Stimulated activated CD8-positive, alpha-beta memory T cell treated with anti-CD3 and anti-CD28 coated beads, Interleukin-12 subunit alpha, Interleukin-12 subunit beta, amount 100 ng/mL, for 1 hour (primary cell): ENCODE measurements at regions not wholly inside any gene's neighbourhood (a gene's known extent, or its start where the extent isn't known, plus 50 kb on each side); places are given as distances from the start of the nearest gene placed in this dataset.

Experiments used
- DNase-seq: peaks from one replicate; pipeline ENCODE4 v3.0.0-alpha.2; 2020; ENCODE audit warnings: low read depth

DNA sequence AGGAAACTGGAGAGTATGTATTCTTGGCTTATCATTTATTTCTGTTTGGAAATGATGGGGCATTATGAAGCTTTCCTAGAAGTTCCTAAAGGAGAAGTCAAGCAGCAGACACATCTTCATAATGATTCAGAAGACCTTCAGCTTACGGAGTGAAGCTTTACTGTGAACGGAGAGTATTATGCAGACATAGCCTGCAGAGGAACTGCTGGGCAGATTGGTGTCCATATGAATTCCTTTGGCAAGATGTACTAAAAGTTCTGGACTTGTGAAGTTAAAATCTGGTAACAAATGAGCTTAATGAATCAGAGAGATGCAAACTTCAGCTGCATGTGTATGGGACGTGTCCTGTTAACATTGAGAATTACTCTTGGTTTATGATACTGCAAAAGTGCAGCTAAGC lies 60.1 kb downstream of the NABP1 start:
- DNase-seq: no peak

DNA sequence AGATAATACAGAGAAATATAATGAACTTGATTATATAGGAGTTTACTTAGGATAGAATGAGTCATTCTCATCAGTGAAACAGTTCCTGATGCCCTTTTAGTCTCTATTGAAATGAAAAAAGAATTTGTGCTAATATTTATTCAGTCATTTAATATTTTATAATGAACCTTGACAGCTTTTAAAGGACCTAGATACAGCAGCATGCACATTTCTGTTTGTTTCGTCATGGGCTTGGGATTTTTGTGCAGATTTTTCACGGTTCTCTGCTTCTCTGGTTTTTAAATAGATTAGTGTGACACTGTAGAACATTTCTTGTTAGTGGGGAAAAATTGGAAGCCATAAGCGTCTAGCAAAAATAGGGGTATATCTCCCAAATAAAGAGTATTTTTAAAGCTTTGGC lies 60.7 kb downstream of the NABP1 start:
- DNase-seq: no peak

DNA sequence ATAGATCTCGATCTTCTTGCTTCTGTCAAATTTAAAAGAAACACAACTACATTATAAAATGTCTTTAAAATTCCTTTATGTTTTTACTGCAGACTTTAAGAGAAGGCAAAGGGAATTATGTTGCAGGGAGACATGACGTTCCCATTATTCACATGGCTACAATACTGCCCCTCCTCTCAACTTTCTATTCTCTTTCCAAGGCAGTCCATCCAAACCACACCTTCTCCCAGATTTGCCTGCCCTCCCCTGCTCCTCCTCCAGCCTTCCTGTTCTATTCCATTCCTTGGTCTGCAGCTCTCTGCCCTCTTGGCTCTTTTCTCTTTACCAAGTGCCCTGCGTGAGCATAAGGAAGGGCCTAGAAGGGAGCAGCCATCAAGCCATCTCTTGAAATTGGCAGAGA lies 61.3 kb downstream of the NABP1 start:
- no peak for DNase-seq

DNA sequence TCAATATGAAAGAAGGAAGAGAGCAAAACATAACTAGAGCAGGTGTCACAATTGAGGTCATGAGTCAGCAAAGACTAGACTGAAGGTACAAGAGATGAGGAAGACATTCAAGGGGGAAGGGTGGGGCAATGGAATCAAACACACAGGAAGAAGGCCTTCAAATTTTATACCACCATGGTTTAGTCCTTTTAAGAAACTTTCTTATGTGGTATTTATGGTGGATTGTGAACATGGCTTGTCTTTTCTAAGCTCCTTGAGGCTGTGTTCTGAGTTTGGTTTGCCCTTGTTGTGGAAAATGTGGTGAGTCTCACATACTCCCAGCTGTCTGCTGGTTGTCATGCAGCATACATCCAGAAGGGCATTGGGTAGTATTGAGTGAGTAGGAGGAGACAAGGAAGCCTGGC lies 62.1 kb downstream of the NABP1 start:
- DNase-seq: peak; percentile 9

DNA sequence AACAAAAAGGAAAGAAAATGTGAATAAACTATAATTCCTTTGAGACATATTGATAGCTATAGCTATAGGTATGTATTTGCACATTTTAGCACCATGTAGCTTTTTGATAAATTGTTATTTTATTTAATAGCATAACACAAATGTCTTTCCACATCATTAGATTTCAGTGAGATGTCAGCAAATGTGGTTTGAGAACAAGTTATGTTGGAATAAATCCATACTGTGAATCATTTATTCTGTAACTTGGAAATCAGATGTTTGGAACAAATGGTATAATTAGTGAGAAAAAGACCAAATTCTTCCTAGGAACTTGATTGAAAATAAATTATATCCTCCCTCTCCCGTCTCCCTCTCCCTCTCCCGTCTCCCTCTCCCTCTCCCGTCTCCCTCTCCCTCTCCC lies 62.8 kb downstream of the NABP1 start:
- DNase-seq: no peak

DNA sequence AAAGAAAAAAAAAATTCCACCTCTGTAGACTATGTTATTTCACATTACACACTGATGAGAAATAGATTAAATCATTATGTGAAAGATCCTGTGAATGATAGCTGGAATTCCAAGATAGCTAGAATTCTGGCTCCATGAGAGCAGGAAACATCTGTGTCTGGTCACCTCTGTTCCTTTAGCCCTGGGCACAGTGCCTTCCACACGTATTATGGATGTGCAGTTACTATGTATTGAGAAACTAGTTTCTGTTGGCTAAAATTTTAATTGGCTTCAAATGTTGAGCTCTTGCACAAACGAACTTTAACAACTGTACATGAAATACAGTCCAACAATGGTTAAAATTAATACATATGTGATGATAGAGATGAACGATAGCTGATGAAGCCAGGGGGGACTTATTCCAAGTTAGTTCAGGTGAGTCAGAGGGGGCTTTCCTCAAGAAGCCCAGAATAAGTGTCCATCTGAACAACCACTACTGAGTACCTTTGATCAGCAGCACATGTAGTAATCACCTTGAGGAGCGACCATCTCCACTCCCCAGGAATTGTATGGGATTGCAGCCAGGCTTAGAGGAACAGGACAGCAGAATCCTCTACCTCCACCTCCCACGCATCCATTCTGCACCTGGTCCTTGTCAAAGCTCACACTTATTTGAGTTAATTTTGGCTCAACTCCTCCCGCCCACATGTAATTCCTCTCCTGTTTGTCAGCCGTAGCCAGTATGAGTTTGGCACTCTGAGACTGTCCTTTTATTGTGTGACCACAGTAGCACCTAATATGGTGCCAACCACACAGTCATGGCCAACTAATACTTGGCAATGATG lies 68.6 kb downstream of the NABP1 start:
- DNase-seq: no peak

DNA sequence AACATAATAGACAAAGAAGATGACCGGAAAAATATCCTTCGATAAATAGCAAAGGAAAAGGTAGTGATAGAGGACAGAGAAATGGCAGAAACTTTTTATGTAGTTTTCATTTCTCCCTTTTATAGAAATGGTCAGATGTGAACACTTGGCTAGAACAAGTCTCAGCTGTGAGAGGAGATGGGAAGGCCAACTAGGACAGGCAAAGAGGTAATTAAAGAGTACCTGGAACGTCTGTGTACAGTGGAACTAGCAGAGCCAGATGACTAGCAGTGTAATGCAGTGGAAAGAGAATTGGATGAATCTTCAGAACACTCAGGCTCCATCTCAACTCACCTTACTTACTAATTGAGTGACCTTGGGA lies 69.2 kb downstream of the NABP1 start:
- no peak for DNase-seq

DNA sequence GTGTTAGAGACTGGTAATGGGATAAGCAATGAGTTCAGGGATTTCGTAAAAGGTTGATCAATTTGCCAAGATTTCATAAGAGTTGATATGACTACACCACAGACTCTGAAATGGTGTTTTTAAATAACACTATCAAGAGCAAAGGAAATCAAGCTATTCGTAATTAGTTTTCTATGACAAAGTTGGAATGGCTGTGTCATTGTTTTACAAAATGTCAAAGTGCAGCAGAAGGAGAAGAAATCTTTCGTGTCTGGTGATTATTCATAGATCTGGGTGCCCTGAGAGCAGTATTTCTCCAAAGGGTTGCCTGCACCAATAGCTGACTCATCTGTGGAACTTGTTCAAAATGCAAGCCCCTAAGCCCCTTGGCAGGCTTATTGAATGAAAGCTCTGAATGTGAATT lies 70.1 kb downstream of the NABP1 start:
- no peak for DNase-seq

DNA sequence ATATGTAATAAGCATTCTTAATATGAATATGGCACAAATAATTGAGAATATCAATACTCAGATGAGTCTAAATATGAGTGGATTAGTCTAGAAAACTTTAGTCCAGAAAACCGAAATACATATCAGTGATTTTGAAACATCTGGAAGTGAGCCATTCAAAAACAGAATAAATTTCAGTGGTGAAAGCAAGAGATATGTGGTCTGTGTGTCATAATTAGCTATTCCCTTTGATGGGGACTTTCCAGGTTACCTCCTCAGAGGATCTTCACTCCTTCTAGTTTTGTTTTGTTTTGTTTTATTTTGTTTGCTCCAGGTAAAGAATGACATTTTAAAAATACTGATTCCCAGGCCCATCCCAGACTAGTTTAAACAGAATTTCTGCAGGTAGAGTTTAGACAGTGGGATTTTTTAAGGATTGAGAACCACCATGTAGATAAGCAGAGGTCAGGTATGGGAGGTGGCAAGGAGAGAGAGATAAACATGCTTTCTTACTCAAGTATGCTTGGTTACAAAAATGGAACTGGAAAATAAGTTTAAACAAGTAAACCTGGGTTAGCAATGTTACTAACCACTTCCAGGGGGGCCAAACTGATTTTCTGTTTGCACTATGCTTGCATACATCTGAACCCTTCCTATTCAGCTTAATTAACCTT lies 70.7 kb downstream of the NABP1 start:
- DNase-seq: no peak

DNA sequence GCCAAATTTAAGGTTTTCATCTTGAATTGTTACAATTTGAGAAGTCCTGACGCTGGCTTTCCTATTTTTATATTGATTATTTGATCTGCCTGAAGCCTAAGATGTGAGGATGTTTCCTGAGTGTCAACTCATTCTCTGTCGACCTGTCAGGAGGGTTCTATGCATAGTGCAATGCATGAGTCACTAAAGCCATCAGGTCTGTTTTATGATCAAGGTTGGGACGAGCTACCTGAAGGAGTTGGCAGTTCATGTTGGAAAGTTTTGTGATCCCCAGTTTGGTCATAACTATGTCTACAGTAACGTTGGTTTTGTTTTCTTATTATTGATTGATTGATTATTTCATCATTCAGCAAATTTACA lies 71.2 kb downstream of the NABP1 start:
- no peak for DNase-seq

DNA sequence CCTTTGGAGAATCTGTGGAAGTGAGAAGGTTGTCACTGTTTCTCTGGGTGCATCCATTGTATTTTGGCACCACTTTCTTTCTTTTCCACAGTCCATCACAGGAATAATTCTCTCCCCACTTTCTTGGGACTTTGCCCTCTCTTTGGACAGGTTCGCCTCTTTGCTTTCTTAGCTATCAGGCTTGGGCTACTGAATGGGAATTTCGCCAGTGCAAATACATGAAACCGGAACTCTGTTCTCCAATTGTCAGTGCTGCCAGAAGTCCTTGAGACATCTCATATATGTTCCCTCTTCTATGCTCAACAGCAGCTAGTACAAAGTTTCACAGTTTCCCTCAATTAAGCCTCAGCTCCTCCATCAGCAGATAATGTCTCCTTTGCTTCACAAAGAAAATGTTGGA lies 76.2 kb downstream of the NABP1 start:
- DNase-seq: no peak

DNA sequence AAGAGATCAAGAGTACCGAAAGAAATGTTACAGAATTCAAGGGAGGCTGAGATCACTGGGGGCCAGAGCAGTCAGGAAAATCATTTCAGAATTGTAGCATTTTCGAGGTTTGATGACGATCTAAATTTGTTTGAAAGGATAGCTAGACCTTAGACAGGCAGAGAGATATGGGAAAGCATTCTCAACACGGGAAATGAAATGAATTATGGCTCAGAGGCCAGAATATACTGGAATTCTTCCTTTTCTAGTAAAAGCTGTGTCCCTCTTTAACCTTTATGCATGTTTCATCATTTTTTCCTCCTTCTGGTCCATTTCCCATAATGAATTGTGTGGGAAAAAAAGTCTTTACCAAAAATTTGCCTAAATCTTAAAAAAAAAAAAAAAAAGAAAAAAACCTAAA lies 78.8 kb downstream of the NABP1 start:
- no peak for DNase-seq

DNA sequence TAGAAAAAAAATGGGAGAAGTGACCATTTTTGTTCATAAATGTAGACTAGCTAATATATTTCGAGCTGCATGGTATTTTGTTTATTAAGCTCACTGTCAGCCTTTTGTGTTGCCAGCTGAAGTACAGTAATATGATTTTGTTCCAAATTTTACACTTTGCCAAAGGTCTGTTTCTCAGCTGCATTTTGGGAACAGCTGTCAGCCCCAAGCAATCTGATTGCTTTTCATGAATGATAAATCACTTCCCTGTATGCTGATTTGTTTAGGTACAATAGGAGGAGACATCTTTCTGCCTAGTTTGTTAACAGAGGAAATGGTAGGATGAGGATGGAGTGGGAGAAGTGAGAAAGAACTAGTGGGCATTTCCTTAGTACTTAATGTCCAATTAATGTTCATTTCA lies 79.3 kb downstream of the NABP1 start:
- DNase-seq: no peak

DNA sequence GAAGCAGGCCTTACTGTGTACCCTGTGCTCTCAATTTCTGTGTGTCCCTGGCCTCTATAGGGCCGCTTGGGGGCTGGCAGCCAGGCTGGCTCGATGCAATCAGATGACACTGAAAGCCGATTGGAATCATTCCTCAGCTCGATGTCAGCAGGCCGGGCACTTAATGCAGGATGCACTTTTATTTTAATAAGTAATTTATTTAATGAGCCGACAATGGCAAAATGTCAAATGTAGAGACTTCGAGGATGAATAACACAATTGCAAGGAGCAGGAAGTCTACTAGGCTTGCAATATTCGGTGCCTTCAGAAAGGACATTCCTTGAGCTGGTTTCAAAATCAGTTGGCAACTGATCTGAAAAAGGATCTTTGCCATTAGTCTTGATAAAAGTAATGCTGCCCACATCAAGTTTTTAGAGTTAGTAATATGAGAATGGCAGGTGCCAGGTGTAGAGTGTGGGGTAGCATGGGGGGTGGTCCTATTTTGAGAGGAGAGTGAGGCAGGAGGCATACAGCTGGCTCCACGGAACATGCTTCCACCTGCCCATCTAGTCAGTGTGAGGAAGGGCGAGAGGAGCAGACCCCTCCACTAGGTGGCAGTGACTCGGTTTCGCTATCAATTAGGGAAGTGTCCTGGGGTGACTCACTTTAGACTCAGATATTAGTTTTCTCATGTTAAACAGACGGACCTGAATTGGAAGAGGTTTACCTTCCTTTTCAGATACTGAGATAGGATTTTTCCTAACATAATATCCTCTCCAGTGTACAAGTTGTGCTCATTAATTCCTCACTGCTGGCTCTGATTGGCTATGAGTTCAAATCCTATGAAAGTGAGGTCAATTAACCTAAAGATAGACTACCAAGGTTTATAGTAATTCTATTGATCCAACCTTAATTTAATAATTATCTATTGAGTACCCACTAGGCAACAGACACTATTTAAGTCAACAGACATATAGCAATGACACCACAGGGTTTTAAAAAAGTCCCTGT lies 80.9 kb downstream of the NABP1 start:
- DNase-seq: peak; percentile 36

DNA sequence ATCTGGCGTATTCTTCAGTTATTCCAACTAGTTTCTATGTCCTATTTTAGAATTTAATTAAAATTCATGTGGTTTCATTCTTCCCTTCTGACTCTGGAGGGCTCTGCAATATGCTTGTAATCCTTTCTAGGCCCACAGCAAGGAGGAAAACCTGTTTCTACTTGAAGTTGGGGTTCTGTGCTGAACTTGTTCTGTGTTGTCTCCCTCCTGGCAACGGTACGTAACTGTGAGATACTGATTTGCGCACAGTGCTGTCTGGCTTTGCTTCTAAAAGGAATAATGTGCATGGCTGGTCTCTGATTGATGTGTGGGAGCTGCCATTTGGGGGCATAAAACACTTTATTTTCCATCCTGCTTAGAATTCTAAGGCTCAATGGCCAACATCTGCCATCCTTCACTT lies 81.7 kb downstream of the NABP1 start:
- DNase-seq: no peak

DNA sequence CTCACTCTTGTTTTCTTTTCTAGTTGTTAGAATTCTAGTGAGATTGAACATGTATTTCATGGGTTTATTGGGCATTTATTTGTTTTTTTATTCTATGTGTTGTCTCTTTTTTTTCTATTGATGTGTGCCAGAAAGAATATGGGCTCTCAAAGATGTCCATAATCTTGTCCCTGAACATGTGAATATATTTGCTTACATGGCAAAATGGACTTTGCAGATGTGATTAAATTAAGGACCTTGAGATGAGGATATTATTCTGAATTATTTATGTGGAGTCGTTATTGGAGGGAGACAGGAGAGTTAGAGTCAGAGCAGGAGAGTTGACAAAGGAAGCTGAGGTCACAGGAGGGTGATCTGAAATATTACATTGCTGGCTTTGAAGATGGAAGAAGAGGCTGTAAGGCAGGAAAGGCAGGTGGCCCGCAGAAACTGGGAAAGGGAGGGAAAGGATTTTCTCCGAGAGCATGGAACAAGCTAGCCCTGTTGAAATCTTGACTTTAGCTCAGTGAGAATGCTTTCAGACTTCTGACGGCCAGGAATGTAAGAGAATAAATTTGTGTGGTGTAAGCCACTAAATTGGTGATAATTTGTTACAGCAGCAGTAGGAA lies 82.8 kb downstream of the NABP1 start:
- DNase-seq: no peak

DNA sequence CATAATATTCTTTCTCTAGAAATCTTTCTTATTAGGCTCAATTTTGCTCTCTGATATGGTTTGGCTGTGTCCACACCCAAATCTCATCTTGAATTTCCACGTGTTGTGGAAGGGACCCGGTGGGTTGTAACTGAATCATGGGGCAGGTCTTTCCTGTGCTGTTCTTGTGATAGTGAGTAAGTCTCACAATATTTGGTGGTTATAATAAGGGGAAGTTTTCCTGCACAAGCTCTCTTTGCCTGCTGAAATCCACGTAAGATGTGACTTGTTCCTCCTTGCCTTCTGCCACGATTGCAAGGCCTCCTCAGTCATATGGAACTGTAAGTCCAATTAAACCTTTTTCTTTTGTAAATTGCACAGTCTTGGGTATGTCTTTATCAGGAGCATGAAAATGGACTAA lies 73.8 kb downstream of the CAVIN2 start:
- DNase-seq: no peak

DNA sequence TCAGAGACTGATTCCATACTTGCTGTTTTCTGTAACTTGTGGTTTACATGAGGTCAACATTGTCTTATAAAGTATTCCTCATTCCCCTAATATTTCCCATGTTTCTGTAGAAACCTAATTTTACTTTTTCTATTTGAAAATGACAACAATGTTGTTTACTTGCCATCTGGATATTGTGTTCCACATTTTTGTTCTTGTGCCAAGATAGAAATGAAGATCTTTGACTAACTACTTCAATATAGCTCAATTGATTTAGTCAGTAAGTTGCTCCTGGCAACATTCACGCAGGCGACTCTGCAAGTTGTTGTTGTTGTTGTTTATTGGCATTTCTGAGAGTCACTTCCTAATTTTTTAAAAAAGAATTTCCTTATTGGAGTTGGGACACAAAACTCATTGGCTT lies 69.5 kb downstream of the CAVIN2 start:
- no peak for DNase-seq

DNA sequence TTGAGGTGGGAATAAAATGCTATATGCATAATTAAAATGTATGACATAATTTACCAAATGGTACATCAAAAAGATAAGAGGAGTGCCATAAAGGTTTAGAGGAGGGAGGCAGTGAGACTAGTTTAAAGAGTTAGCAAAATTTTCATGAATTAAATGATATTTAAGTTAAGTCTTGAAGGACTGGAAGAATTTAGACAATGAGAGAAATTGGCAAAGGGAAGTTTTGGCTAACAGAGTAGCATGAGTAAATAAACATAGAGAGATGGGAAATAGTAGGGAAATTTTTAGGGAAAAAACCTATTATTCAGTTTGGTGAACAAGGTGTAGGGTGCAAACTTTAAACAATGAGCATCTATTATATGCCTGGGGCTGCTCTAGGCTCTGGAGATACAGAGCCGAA lies 68.8 kb downstream of the CAVIN2 start:
- DNase-seq: no peak

DNA sequence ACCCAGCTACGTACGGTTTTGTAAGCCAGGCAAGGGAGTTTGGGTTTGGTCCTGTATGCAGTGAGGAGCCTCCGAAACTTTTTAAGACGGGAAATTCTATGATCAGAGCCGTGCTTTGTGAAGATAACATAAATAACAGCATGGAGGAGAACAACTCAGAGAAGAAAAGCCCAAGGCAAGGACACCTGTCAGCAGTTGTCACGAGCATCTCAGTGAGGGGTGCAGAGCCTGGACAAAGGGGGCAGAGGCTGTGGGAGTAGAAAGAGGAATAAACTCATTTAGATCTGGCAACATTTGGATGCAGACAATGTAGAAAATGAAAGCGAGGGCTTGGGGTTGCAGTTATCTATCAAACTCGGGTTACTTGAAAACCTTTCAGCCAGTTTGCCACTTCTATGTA lies 64.5 kb downstream of the CAVIN2 start:
- DNase-seq: no peak

DNA sequence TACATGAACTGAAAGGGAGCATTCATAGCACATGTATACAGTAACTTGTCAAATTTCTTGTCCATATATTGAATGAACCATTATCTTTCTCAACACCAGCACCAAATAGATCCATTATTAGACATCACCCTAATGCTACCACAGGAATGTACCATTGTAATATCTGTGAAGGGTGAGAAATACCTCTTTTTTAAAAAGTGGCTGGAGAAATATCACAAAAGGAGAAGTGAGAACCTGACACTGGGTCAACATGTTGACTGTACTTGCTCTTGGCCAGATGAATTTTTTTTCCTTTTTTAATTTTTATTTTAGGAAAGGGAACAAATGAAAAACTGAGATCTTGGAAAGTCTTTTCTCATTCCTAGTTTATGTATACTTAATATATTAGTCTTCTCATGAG lies 63.5 kb downstream of the CAVIN2 start:
- no peak for DNase-seq
